DMS 273 treated with DMSO at 0.1 percent for 48 hours (cell line): ENCODE measurements at regions not wholly inside any gene's neighbourhood (a gene's known extent, or its start where the extent isn't known, plus 50 kb on each side); places are given as distances from the start of the nearest gene placed in this dataset.

Experiments
- DNase-seq: peaks from one replicate; lab custom pipeline; 2025; lab: John Stamatoyannopoulos, UW

GRCh38 chr2:172329416-172329773, 98.0 kb upstream of the ITGA6 start:
- DNase-seq = no peak

- no peak for DNase-seq
Measured at GRCh38 chr2:172329774-172330671, 97.4 kb upstream of the ITGA6 start.

GRCh38 chr2:172332507-172332906, 94.9 kb upstream of the ITGA6 start:
- no peak for DNase-seq

- DNase-seq = peak; percentile 45
Measured at GRCh38 chr2:172333235-172333977, 94.0 kb upstream of the ITGA6 start.

GRCh38 chr2:172333978-172334330, 93.4 kb upstream of the ITGA6 start:
- no peak for DNase-seq

GRCh38 chr2:172334988-172335387, 92.4 kb upstream of the ITGA6 start:
- no peak for DNase-seq

- DNase-seq = no peak
Measured at GRCh38 chr2:172335736-172336135, 91.7 kb upstream of the ITGA6 start.

GRCh38 chr2:172336681-172337080, 90.7 kb upstream of the ITGA6 start:
- no peak for DNase-seq

GRCh38 chr2:172339371-172340010, 87.9 kb upstream of the ITGA6 start:
- DNase-seq = peak; percentile 38

GRCh38 chr2:172340394-172340793, 87.0 kb upstream of the ITGA6 start:
- DNase-seq = no peak

- DNase-seq = no peak
Measured at GRCh38 chr2:172342078-172342477, 85.3 kb upstream of the ITGA6 start.

GRCh38 chr2:172342611-172343010, 84.8 kb upstream of the ITGA6 start:
- no peak for DNase-seq

- no peak for DNase-seq
Measured at GRCh38 chr2:172344159-172344558, 83.2 kb upstream of the ITGA6 start.

GRCh38 chr2:172345956-172346555, 81.3 kb upstream of the ITGA6 start:
- no peak for DNase-seq

GRCh38 chr2:172348555-172349288, 78.7 kb upstream of the ITGA6 start:
- DNase-seq = no peak

- DNase-seq = no peak
Measured at GRCh38 chr2:172350839-172351479, 76.4 kb upstream of the ITGA6 start.

GRCh38 chr2:172351586-172351985, 75.8 kb upstream of the ITGA6 start:
- DNase-seq = no peak

- no peak for DNase-seq
Measured at GRCh38 chr2:172354347-172354746, 73.0 kb upstream of the ITGA6 start.

GRCh38 chr2:172357442-172357841, 69.9 kb upstream of the ITGA6 start:
- DNase-seq = no peak

- no peak for DNase-seq
Measured at GRCh38 chr2:172358691-172359556, 68.5 kb upstream of the ITGA6 start.
